Suprapubic skin (tissue), 3 donors: ENCODE measurements at regions not wholly inside any gene's neighbourhood (a gene's known extent, or its start where the extent isn't known, plus 50 kb on each side); places are given as distances from the start of the nearest gene placed in this dataset.

Experiments used
- POLR2A ChIP-seq, 2 donors: fragments of 450-650 bp; IDR thresholded peaks; one replicate each; pipeline ENCODE4 v1.6.1; 2017; ENCODE audit warnings: antibody characterized with exemption in 2 of 2, mild to moderate bottlenecking in 2 of 2, moderate library complexity in 2 of 2
- TF ChIP-seq, protein P1 (sequence below), 2 donors: fragments of 200-600 bp in 1 of 2; fragments of 450-650 bp in 1 of 2; sonication (generic) in 1 of 2; IDR thresholded peaks; one replicate each; pipeline ENCODE4 v1.5.1; 2016 to 2019; ENCODE audit warnings: antibody characterized with exemption in 2 of 2, mild to moderate bottlenecking in 1 of 2, moderate library complexity in 1 of 2

GRCh38 chr11:39165021-39165420 lies 2294.4 kb downstream of the LRRC4C start:
- TF ChIP-seq, protein P1, sequence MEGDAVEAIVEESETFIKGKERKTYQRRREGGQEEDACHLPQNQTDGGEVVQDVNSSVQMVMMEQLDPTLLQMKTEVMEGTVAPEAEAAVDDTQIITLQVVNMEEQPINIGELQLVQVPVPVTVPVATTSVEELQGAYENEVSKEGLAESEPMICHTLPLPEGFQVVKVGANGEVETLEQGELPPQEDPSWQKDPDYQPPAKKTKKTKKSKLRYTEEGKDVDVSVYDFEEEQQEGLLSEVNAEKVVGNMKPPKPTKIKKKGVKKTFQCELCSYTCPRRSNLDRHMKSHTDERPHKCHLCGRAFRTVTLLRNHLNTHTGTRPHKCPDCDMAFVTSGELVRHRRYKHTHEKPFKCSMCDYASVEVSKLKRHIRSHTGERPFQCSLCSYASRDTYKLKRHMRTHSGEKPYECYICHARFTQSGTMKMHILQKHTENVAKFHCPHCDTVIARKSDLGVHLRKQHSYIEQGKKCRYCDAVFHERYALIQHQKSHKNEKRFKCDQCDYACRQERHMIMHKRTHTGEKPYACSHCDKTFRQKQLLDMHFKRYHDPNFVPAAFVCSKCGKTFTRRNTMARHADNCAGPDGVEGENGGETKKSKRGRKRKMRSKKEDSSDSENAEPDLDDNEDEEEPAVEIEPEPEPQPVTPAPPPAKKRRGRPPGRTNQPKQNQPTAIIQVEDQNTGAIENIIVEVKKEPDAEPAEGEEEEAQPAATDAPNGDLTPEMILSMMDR (IDR thresholded peaks at IDR 0.05) = no peak
- no peak for TF ChIP-seq POLR2A (IDR thresholded peaks at IDR 0.05)
